GM18499 (cell line): ENCODE measurements at regions not wholly inside any gene's neighbourhood (a gene's known extent, or its start where the extent isn't known, plus 50 kb on each side); places are given as distances from the start of the nearest gene placed in this dataset.

Experiments
- ATAC-seq: cut with Tn5 transposase; IDR thresholded peaks from one replicate; pipeline ENCODE4 v1.9.1; 2021; ENCODE audit warnings: moderate number of reproducible peaks; ENCODE audit not compliant: insufficient read depth, unreplicated experiment

GRCh38 chr6:28585335-28585734, 59.7 kb downstream of the GPX5 start:
- ATAC-seq = no peak

GRCh38 chr6:28586324-28586723, 60.6 kb downstream of the GPX5 start:
- no peak for ATAC-seq

- no peak for ATAC-seq
Measured at GRCh38 chr6:28586962-28587745, 61.5 kb downstream of the GPX5 start.

- no peak for ATAC-seq
Measured at GRCh38 chr6:28587746-28588075, 62.0 kb downstream of the GPX5 start.

GRCh38 chr6:28588666-28589065, 63.0 kb downstream of the GPX5 start:
- no peak for ATAC-seq

GRCh38 chr6:28589234-28589956, 63.7 kb downstream of the GPX5 start:
- ATAC-seq = peak; percentile 41

- no peak for ATAC-seq
Measured at GRCh38 chr6:28589957-28590349, 64.3 kb downstream of the GPX5 start.

GRCh38 chr6:28597217-28597835, 71.6 kb downstream of the GPX5 start:
- ATAC-seq = no peak

- no peak for ATAC-seq
Measured at GRCh38 chr6:28597924-28598722, 72.4 kb downstream of the GPX5 start.

GRCh38 chr6:28598757-28599686, 73.3 kb downstream of the GPX5 start:
- no peak for ATAC-seq

GRCh38 chr6:28600245-28600644, 74.6 kb downstream of the GPX5 start:
- ATAC-seq = no peak

GRCh38 chr6:28603891-28604290, 78.2 kb downstream of the GPX5 start:
- no peak for ATAC-seq

GRCh38 chr6:28606424-28607391, 81.0 kb downstream of the GPX5 start:
- no peak for ATAC-seq

GRCh38 chr6:28607990-28608389, 82.3 kb downstream of the GPX5 start:
- ATAC-seq = no peak

- no peak for ATAC-seq
Measured at GRCh38 chr6:28609672-28610071, 84.0 kb downstream of the GPX5 start.

GRCh38 chr6:28615616-28615954, 89.9 kb downstream of the GPX5 start:
- no peak for ATAC-seq

GRCh38 chr6:28615955-28616747, 90.5 kb downstream of the GPX5 start:
- no peak for ATAC-seq
